ENCODE measurements at regions not wholly inside any gene's neighbourhood (a gene's known extent, or its start where the extent isn't known, plus 50 kb on each side); places are given as distances from the start of the nearest gene placed in this dataset.

- H3K4me3 ChIP-seq (ENCODE audit: low read length in 2 of 2), result no peak overlapping the region
- no peaks in the 10 kb centered on the region for H3K9me3 ChIP-seq (ENCODE audit: control insufficient read depth, low read length)
- no peaks in the 10 kb centered on the region for H3K27me3 ChIP-seq (ENCODE audit: control insufficient read depth in 1 of 2, insufficient read depth in 2 of 2, low read length in 1 of 2)
- H3K36me3 ChIP-seq (ENCODE audit: control insufficient read depth in 1 of 2, insufficient read depth in 2 of 2, low read length in 1 of 2), result no peaks in the 10 kb centered on the region
- 68 to 69% methylated on average over 4 of the region's 4 CpGs for WGBS, 2 donors
- ATAC-seq (ENCODE audit: low FRiP score) (no peak), DNase-seq (no peak)
- no peaks in the 10 kb centered on the region for H3K4me1 ChIP-seq (ENCODE audit: control insufficient read depth in 1 of 2, insufficient read depth in 2 of 2, low read length in 2 of 2)
- intact Hi-C loops (cut with DNase I), result no loop called here
- no peak overlapping the region for H3K27ac ChIP-seq (ENCODE audit: low read depth in 1 of 2, low read length in 2 of 2)
These were observed 229.9 kb upstream of the DTNA start for GRCh38 chr18:34480162-34480700.

GRCh38 chr18:34482204-34482603 is 227.9 kb upstream of the DTNA start:
- no peak overlapping the region for H3K4me3 ChIP-seq (ENCODE audit: low read length in 2 of 2)
- intact Hi-C loops (cut with DNase I), result no loop called here
- no peak overlapping the region for H3K27ac ChIP-seq (ENCODE audit: low read depth in 1 of 2, low read length in 2 of 2)
- H3K4me1 ChIP-seq (ENCODE audit: control insufficient read depth in 1 of 2, insufficient read depth in 2 of 2, low read length in 2 of 2), result no peaks in the 10 kb centered on the region
- no peaks in the 10 kb centered on the region for H3K9me3 ChIP-seq (ENCODE audit: control insufficient read depth, low read length)
- H3K27me3 ChIP-seq (ENCODE audit: control insufficient read depth in 1 of 2, insufficient read depth in 2 of 2, low read length in 1 of 2), result no peaks in the 10 kb centered on the region
- DNase-seq (no peak), ATAC-seq (ENCODE audit: low FRiP score) (no peak)
- no peaks in the 10 kb centered on the region for H3K36me3 ChIP-seq (ENCODE audit: control insufficient read depth in 1 of 2, insufficient read depth in 2 of 2, low read length in 1 of 2)

GRCh38 chr18:34483198-34483597 is 226.9 kb upstream of the DTNA start:
- 90% methylated on average over 3 of the region's 3 CpGs for WGBS, 2 donors
- Histone ChIP-seq H3K4me3 (ENCODE audit: low read length in 2 of 2) (no peak overlapping the region), H3K27me3 (ENCODE audit: control insufficient read depth in 1 of 2, insufficient read depth in 2 of 2, low read length in 1 of 2) (no peaks in the 10 kb centered on the region), H3K27ac (ENCODE audit: low read depth in 1 of 2, low read length in 2 of 2) (no peak overlapping the region), H3K4me1 (ENCODE audit: control insufficient read depth in 1 of 2, insufficient read depth in 2 of 2, low read length in 2 of 2) (no peaks in the 10 kb centered on the region), H3K9me3 (ENCODE audit: control insufficient read depth, low read length) (no peaks in the 10 kb centered on the region), H3K36me3 (ENCODE audit: control insufficient read depth in 1 of 2, insufficient read depth in 2 of 2, low read length in 1 of 2) (no peaks in the 10 kb centered on the region)
- ATAC-seq (ENCODE audit: low FRiP score) (no peak), DNase-seq (no peak)
- intact Hi-C loops (cut with DNase I), result no loop called here

- Histone ChIP-seq H3K4me3 (ENCODE audit: low read length in 2 of 2) (no peak overlapping the region), H3K27ac (ENCODE audit: low read depth in 1 of 2, low read length in 2 of 2) (no peak overlapping the region), H3K27me3 (ENCODE audit: control insufficient read depth in 1 of 2, insufficient read depth in 2 of 2, low read length in 1 of 2) (no peaks in the 10 kb centered on the region), H3K4me1 (ENCODE audit: control insufficient read depth in 1 of 2, insufficient read depth in 2 of 2, low read length in 2 of 2) (peaks cover 0 to 2% of the 10 kb centered on the region in 2 donors), H3K9me3 (ENCODE audit: control insufficient read depth, low read length) (no peaks in the 10 kb centered on the region), H3K36me3 (ENCODE audit: control insufficient read depth in 1 of 2, insufficient read depth in 2 of 2, low read length in 1 of 2) (no peaks in the 10 kb centered on the region)
- intact Hi-C loops (cut with DNase I), result loop anchor here (2.0 to 10.0 kb wide), 4 partner anchors 101 to 303 kb away; no protein-coding TSS in a partner anchor
- 87 to 94% methylated on average over 2 of the region's 2 CpGs for WGBS, 2 donors
- ATAC-seq (ENCODE audit: low FRiP score) (no peak), DNase-seq (no peak)
These were observed 218.4 kb upstream of the DTNA start for GRCh38 chr18:34491719-34492118.

GRCh38 chr18:34492652-34493051 is 217.4 kb upstream of the DTNA start:
- Histone ChIP-seq H3K36me3 (ENCODE audit: control insufficient read depth in 1 of 2, insufficient read depth in 2 of 2, low read length in 1 of 2) (no peaks in the 10 kb centered on the region), H3K9me3 (ENCODE audit: control insufficient read depth, low read length) (no peaks in the 10 kb centered on the region), H3K27ac (ENCODE audit: low read depth in 1 of 2, low read length in 2 of 2) (no peak overlapping the region), H3K4me1 (ENCODE audit: control insufficient read depth in 1 of 2, insufficient read depth in 2 of 2, low read length in 2 of 2) (peaks cover 0 to 2% of the 10 kb centered on the region in 2 donors), H3K4me3 (ENCODE audit: low read length in 2 of 2) (peak overlapping the region; percentile 66 to 95), H3K27me3 (ENCODE audit: control insufficient read depth in 1 of 2, insufficient read depth in 2 of 2, low read length in 1 of 2) (no peaks in the 10 kb centered on the region)
- no peak for DNase-seq
- intact Hi-C loops (cut with DNase I), result loop anchor here (2.0 to 10.0 kb wide), 4 partner anchors 100 to 302 kb away; no protein-coding TSS in a partner anchor
- no peak for ATAC-seq (ENCODE audit: low FRiP score)

GRCh38 chr18:34493099-34493544 is 217.0 kb upstream of the DTNA start:
- 0 to 1% methylated on average over 18 of the region's 18 CpGs for WGBS, 2 donors
- intact Hi-C loops (cut with DNase I), result loop anchor here (2.0 to 10.0 kb wide), 4 partner anchors 100 to 302 kb away; no protein-coding TSS in a partner anchor
- Histone ChIP-seq H3K36me3 (ENCODE audit: control insufficient read depth in 1 of 2, insufficient read depth in 2 of 2, low read length in 1 of 2) (no peaks in the 10 kb centered on the region), H3K27ac (ENCODE audit: low read depth in 1 of 2, low read length in 2 of 2) (peak overlapping the region in 1 of 2 donors; percentile 80), H3K4me3 (ENCODE audit: low read length in 2 of 2) (peak overlapping the region; percentile 95 to 99), H3K9me3 (ENCODE audit: control insufficient read depth, low read length) (no peaks in the 10 kb centered on the region), H3K4me1 (ENCODE audit: control insufficient read depth in 1 of 2, insufficient read depth in 2 of 2, low read length in 2 of 2) (peaks cover 0 to 2% of the 10 kb centered on the region in 2 donors), H3K27me3 (ENCODE audit: control insufficient read depth in 1 of 2, insufficient read depth in 2 of 2, low read length in 1 of 2) (no peaks in the 10 kb centered on the region)
- ATAC-seq (ENCODE audit: low FRiP score), result peak; percentile 88
- DNase-seq, result peak; percentile 91 to 93

DNA sequence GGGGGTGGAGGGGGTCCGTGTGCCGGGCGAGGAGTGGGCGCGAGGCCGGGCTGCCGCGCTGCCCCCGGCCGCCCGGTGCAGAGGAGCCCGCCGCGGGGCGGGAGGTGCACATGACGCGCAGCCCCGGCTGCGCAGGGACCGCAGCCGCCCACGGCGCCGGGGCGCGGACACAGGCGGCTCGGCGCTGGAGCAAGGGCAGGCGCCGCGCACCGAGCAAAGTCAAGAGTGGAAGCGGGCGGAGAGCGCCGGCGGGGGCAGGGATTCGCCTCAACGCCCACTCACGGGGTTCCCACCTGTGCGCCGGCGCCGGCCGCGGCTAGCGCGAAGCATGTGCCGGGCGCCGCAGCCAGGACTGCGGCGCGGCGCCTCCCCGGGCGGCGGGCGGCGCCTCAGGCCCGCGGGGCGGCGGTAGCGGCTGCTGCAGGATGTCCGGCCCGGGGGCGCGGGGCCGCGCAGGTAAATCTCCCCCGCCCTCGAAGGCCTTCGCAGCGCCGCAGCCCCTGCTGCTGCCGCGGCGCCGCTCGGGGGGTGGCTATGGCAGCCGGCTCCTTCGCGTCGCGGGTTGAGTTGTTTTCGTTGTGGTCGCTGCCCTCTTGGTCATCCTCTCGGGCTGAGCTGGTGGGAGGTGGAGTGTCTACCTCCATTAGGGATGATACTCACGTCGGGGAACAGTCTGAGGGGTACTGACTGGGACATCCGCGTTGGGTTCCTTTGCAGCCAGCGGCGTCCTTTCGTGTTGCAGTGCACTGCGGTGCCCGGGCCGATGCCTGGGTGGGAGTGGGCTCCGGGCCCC is 216.3 kb upstream of the DTNA start:
- WGBS, 2 donors, result 0 to 1% methylated on average over 79 to 101 of the region's 101 CpGs
- ATAC-seq (ENCODE audit: low FRiP score) (peak; percentile 47), DNase-seq (peak; percentile 53 to 75)
- intact Hi-C loops (cut with DNase I), result loop anchor here (2.0 to 10.0 kb wide), 4 partner anchors 99 to 301 kb away; no protein-coding TSS in a partner anchor
- peak overlapping the region in 1 of 2 donors; percentile 91 for H3K27ac ChIP-seq (ENCODE audit: low read depth in 1 of 2, low read length in 2 of 2)
- no peaks in the 10 kb centered on the region for H3K9me3 ChIP-seq (ENCODE audit: control insufficient read depth, low read length)
- no peaks in the 10 kb centered on the region for H3K36me3 ChIP-seq (ENCODE audit: control insufficient read depth in 1 of 2, insufficient read depth in 2 of 2, low read length in 1 of 2)
- H3K27me3 ChIP-seq (ENCODE audit: control insufficient read depth in 1 of 2, insufficient read depth in 2 of 2, low read length in 1 of 2), result no peaks in the 10 kb centered on the region
- peak overlapping the region; percentile 95 to 99 for H3K4me3 ChIP-seq (ENCODE audit: low read length in 2 of 2)
- H3K4me1 ChIP-seq (ENCODE audit: control insufficient read depth in 1 of 2, insufficient read depth in 2 of 2, low read length in 2 of 2), result peaks cover 0 to 2% of the 10 kb centered on the region in 2 donors

DNA sequence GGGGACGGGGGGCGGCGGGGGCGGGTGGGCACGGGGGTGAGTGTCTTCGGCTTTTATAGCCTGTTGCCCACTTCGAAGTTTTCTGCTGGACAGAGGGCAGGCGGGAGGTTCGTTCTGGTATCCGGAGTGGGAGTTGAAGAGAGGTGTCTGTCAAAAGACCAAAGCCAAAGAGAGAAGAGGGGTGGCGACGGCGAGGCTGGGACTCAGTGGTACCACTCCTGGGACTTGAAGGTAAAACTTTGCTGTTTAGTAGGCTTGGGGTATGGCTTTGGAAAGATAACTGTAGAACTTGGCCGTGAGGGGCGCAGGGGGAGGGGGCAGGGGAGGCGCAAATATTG is 215.8 kb upstream of the DTNA start:
- no peaks in the 10 kb centered on the region for H3K36me3 ChIP-seq (ENCODE audit: control insufficient read depth in 1 of 2, insufficient read depth in 2 of 2, low read length in 1 of 2)
- intact Hi-C loops (cut with DNase I), result loop anchor here (5.0 to 10.0 kb wide), 3 partner anchors 153 to 300 kb away; no protein-coding TSS in a partner anchor
- ATAC-seq (ENCODE audit: low FRiP score) (no peak), DNase-seq (peak; percentile 47 to 72)
- peaks cover 0 to 2% of the 10 kb centered on the region in 2 donors for H3K4me1 ChIP-seq (ENCODE audit: control insufficient read depth in 1 of 2, insufficient read depth in 2 of 2, low read length in 2 of 2)
- WGBS, 2 donors, result 8% methylated on average over 16 of the region's 16 CpGs
- H3K27ac ChIP-seq (ENCODE audit: low read depth in 1 of 2, low read length in 2 of 2), result no peak overlapping the region
- peak overlapping the region; percentile 95 to 99 for H3K4me3 ChIP-seq (ENCODE audit: low read length in 2 of 2)
- H3K27me3 ChIP-seq (ENCODE audit: control insufficient read depth in 1 of 2, insufficient read depth in 2 of 2, low read length in 1 of 2), result no peaks in the 10 kb centered on the region
- no peaks in the 10 kb centered on the region for H3K9me3 ChIP-seq (ENCODE audit: control insufficient read depth, low read length)

GRCh38 chr18:34495506-34495905 is 214.6 kb upstream of the DTNA start:
- WGBS, 2 donors, result 36 to 40% methylated on average over 6 of the region's 6 CpGs
- Histone ChIP-seq H3K4me1 (ENCODE audit: control insufficient read depth in 1 of 2, insufficient read depth in 2 of 2, low read length in 2 of 2) (peaks cover 0 to 2% of the 10 kb centered on the region in 2 donors), H3K27me3 (ENCODE audit: control insufficient read depth in 1 of 2, insufficient read depth in 2 of 2, low read length in 1 of 2) (no peaks in the 10 kb centered on the region), H3K27ac (ENCODE audit: low read depth in 1 of 2, low read length in 2 of 2) (no peak overlapping the region), H3K9me3 (ENCODE audit: control insufficient read depth, low read length) (no peaks in the 10 kb centered on the region), H3K4me3 (ENCODE audit: low read length in 2 of 2) (no peak overlapping the region), H3K36me3 (ENCODE audit: control insufficient read depth in 1 of 2, insufficient read depth in 2 of 2, low read length in 1 of 2) (no peaks in the 10 kb centered on the region)
- DNase-seq (no peak), ATAC-seq (ENCODE audit: low FRiP score) (no peak)
- intact Hi-C loops (cut with DNase I), result loop anchor here (10.0 kb wide), 2 partner anchors 289 to 299 kb away; no protein-coding TSS in a partner anchor

All from aorta (tissue), 5 donors.